Fibroblast of peridontal ligament (primary cell): ENCODE measurements at regions not wholly inside any gene's neighbourhood (a gene's known extent, or its start where the extent isn't known, plus 50 kb on each side); places are given as distances from the start of the nearest gene placed in this dataset.

Source experiments
- DNase-seq: peaks from one replicate; pipeline ENCODE4 v3.0.0-alpha.2; 2010; ENCODE audit errors: extremely low read depth

- no peak for DNase-seq
These were observed 1355.6 kb downstream of the FAM133A start for GRCh38 chrX:95029571-95029970.

- no peak for DNase-seq
These were observed 1366.1 kb downstream of the FAM133A start for GRCh38 chrX:95040104-95040503.

GRCh38 chrX:95044331-95044730 lies 1370.3 kb downstream of the FAM133A start:
- DNase-seq: no peak

- DNase-seq: no peak
These were observed 1382.0 kb downstream of the FAM133A start for GRCh38 chrX:95055991-95056390.

GRCh38 chrX:95056901-95057300 lies 1382.9 kb downstream of the FAM133A start:
- DNase-seq: peak; percentile 71

- peak; percentile 72 for DNase-seq
These were observed 1383.3 kb downstream of the FAM133A start for GRCh38 chrX:95057341-95057740.

- DNase-seq: peak; percentile 87
These were observed 1384.8 kb downstream of the FAM133A start for GRCh38 chrX:95058815-95059214.

- DNase-seq: no peak
These were observed 1385.9 kb downstream of the FAM133A start for GRCh38 chrX:95059909-95060308.

GRCh38 chrX:95063554-95063953 lies 1389.5 kb downstream of the FAM133A start:
- peak; percentile 46 for DNase-seq

- no peak for DNase-seq
These were observed 1391.1 kb downstream of the FAM133A start for GRCh38 chrX:95065151-95065550.

- DNase-seq: peak; percentile 21
These were observed 1397.0 kb downstream of the FAM133A start for GRCh38 chrX:95071052-95071451.

- no peak for DNase-seq
These were observed 1397.6 kb downstream of the FAM133A start for GRCh38 chrX:95071621-95072020.

GRCh38 chrX:95076449-95076848 lies 1402.4 kb downstream of the FAM133A start:
- peak; percentile 66 for DNase-seq

GRCh38 chrX:95101851-95102390 lies 1427.9 kb downstream of the FAM133A start:
- no peak for DNase-seq

- DNase-seq: no peak
These were observed 1443.5 kb downstream of the FAM133A start for GRCh38 chrX:95117556-95117955.

GRCh38 chrX:95145848-95146490 lies 1472.0 kb downstream of the FAM133A start:
- DNase-seq: no peak

GRCh38 chrX:95152810-95153209 lies 1478.8 kb downstream of the FAM133A start:
- DNase-seq: no peak

- DNase-seq: no peak
These were observed 1482.6 kb downstream of the FAM133A start for GRCh38 chrX:95156566-95156965.
